GM23338 (cell line): ENCODE measurements at regions not wholly inside any gene's neighbourhood (a gene's known extent, or its start where the extent isn't known, plus 50 kb on each side); places are given as distances from the start of the nearest gene placed in this dataset.
"Not testable (repeated sequence)": the region's sequence is repeated elsewhere in the genome, so short reads cannot be mapped to it uniquely, and the experiment has no call there.

ENCODE experiments used
- ATAC-seq: fragments of 200-7000 bp; cut with Tn5 transposase; 3 replicates; pipeline ENCODE4 v1.9.1; 2020
- DNase-seq: peaks from one replicate; pipeline ENCODE4 v3.0.0-alpha.2; 2015; ENCODE audit warnings: low spot score
- H2AFZ ChIP-seq: fragments of 200-600 bp; sonication (generic); 2 replicates; pipeline ENCODE4 v1.8.0; 2016; ENCODE audit warnings: antibody characterized with exemption, mild to moderate bottlenecking, moderate library complexity
- H3F3A ChIP-seq: fragments of 200-600 bp; sonication (generic); replicated peaks from 2 replicates; pipeline ENCODE4 v1.8.0; 2017; ENCODE audit warnings: antibody characterized with exemption, mixed run types, low read depth
- H3K27ac ChIP-seq: fragments of 200-600 bp; sonication (generic); 2 replicates; pipeline ENCODE4 v1.6.1; 2016; ENCODE audit warnings: low read depth
- H3K27me3 ChIP-seq: fragments of 200-600 bp; sonication (generic); 2 replicates; pipeline ENCODE4 v1.8.0; 2016; ENCODE audit warnings: mild to moderate bottlenecking, mixed run types, moderate library complexity; ENCODE audit not compliant: insufficient read depth
- H3K36me3 ChIP-seq: fragments of 200-600 bp; sonication (generic); 2 replicates; pipeline ENCODE4 v1.8.0; 2016; ENCODE audit warnings: mild to moderate bottlenecking; ENCODE audit not compliant: insufficient read depth
- H3K4me1 ChIP-seq: fragments of 200-600 bp; sonication (generic); 2 replicates; pipeline ENCODE4 v1.8.0; 2016; ENCODE audit warnings: mild to moderate bottlenecking, moderate library complexity; ENCODE audit not compliant: insufficient read depth
- H3K4me2 ChIP-seq: fragments of 200-600 bp; sonication (generic); 2 replicates; pipeline ENCODE4 v1.7.1; 2017; ENCODE audit warnings: mixed run types
- H3K4me3 ChIP-seq: fragments of 200-600 bp; sonication (generic); 2 replicates; pipeline ENCODE4 v1.6.1; 2016; ENCODE audit warnings: mixed run types
- H3K79me2 ChIP-seq: fragments of 200-600 bp; sonication (generic); replicated peaks from 2 replicates; pipeline ENCODE4 v1.8.0; 2017; ENCODE audit warnings: mild to moderate bottlenecking; ENCODE audit not compliant: insufficient read depth
- H3K9me2 ChIP-seq: fragments of 200-600 bp; sonication (generic); 2 replicates; pipeline ENCODE4 v1.8.0; 2017; ENCODE audit not compliant: insufficient read depth
- H4K20me1 ChIP-seq: fragments of 200-600 bp; sonication (generic); replicated peaks from 2 replicates; pipeline ENCODE4 v1.8.0; 2017; ENCODE audit warnings: mild to moderate bottlenecking; ENCODE audit not compliant: insufficient read depth
- H3K27ac Mint-ChIP-seq: 2 replicates; pipeline ENCODE4 v1.8.0; 2020; ENCODE audit warnings: inconsistent platforms, mild to moderate bottlenecking, moderate library complexity, mixed read lengths
- H3K27me3 Mint-ChIP-seq: 3 replicates; pipeline ENCODE4 v1.8.0; 2022; ENCODE audit warnings: low read depth, mild to moderate bottlenecking, moderate library complexity, mixed read lengths, inconsistent platforms; ENCODE audit not compliant: insufficient read depth, poor library complexity
- H3K36me3 Mint-ChIP-seq: 3 replicates; pipeline ENCODE4 v1.8.0; 2021; ENCODE audit warnings: low read depth, mild to moderate bottlenecking, inconsistent platforms, moderate library complexity, mixed read lengths
- H3K4me1 Mint-ChIP-seq: 3 replicates; pipeline ENCODE4 v1.8.0; 2020; ENCODE audit warnings: mild to moderate bottlenecking, inconsistent platforms, mixed read lengths
- H3K4me3 Mint-ChIP-seq: 3 replicates; pipeline ENCODE4 v1.8.0; 2021; ENCODE audit warnings: moderate library complexity, mild to moderate bottlenecking, inconsistent platforms, mixed read lengths
- H3K9me3 Mint-ChIP-seq: 3 replicates; pipeline ENCODE4 v1.8.0; 2020; ENCODE audit warnings: moderate library complexity, mild to moderate bottlenecking, inconsistent platforms, mixed read lengths
- CREB1 ChIP-seq: fragments of 250-450 bp; sonication (Bioruptor Pico); IDR thresholded peaks from 2 replicates; pipeline ENCODE4 v1.5.0; 2020; ENCODE audit warnings: low read depth, mild to moderate bottlenecking, moderate library complexity
- EZH2 ChIP-seq: fragments of 200-600 bp; sonication (generic); IDR thresholded peaks from one replicate; pipeline ENCODE4 v1.8.0; 2017; ENCODE audit warnings: antibody characterized with exemption, mild to moderate bottlenecking, low read depth; ENCODE audit not compliant: unreplicated experiment
- EZH2phosphoT487 ChIP-seq: fragments of 200-600 bp; sonication (generic); IDR thresholded peaks from one replicate; pipeline ENCODE4 v1.8.1; 2018; ENCODE audit warnings: antibody characterized with exemption; ENCODE audit not compliant: unreplicated experiment
- JUNB ChIP-seq: IDR thresholded peaks from one replicate; pipeline ENCODE4 v1.6.1; 2016; ENCODE audit warnings: antibody characterized with exemption; ENCODE audit not compliant: unreplicated experiment
- POLR2AphosphoS5 ChIP-seq: IDR thresholded peaks from 2 replicates; pipeline ENCODE4 v1.6.1; 2016; ENCODE audit warnings: antibody characterized with exemption, low read depth
- STAT1 ChIP-seq: IDR thresholded peaks from one replicate; pipeline ENCODE4 v1.6.1; 2016; ENCODE audit warnings: antibody characterized with exemption; ENCODE audit not compliant: unreplicated experiment
- ZNF114 ChIP-seq: fragments of 250-450 bp; sonication (Bioruptor Pico); IDR thresholded peaks from 2 replicates; pipeline ENCODE4 v1.5.0; 2020; ENCODE audit warnings: mild to moderate bottlenecking, moderate library complexity
- ZNF331 ChIP-seq: fragments of 250-450 bp; sonication (Bioruptor Pico); IDR thresholded peaks from 2 replicates; pipeline ENCODE4 v1.5.0; 2020; ENCODE audit warnings: low read depth, mild to moderate bottlenecking, moderate library complexity
- TF ChIP-seq, protein P1 (sequence below): fragments of 250-450 bp; sonication (Bioruptor Pico); IDR thresholded peaks from 2 replicates; pipeline ENCODE4 v1.5.0; 2020; ENCODE audit warnings: mild to moderate bottlenecking, moderate library complexity
- TF ChIP-seq, protein P2 (sequence below), 2 experiments: fragments of 200-600 bp in 1 of 2; sonication (generic) in 1 of 2; conservative IDR thresholded peaks; 2 replicates each; pipeline versions ENCODE4 v1.5.1 to v1.6.1; 2016 to 2017; ENCODE audit warnings: antibody characterized with exemption in 2 of 2, low read depth in 2 of 2, mild to moderate bottlenecking in 2 of 2, moderate library complexity in 1 of 2
- TF ChIP-seq, protein P3 (sequence below): IDR thresholded peaks from one replicate; pipeline ENCODE4 v1.6.1; 2018; ENCODE audit warnings: antibody characterized with exemption; ENCODE audit not compliant: unreplicated experiment

DNA sequence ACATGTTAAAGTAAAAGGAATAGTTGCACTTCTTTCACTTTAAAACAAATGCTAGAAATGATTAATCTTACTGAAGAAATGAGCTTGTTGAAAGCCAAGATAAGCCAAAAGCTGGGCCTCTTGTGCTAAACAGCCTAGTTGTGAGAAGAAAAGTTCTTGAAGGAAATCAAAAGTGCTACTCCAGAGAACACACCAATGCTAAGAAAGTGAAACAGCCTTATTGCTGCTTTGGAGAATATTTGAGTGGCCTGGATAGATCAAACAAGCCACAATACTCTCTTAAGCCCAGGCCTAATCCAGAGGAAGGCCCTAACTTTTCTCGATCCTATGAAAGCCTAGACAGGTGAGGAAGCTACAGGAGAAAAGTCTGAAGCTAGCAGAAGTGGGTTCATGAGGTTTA, 967.9 kb upstream of the INTU start:
- H3K4me1 ChIP-seq = no peaks in the 10 kb centered on the region
- Mint-ChIP-seq H3K4me3 (no peak overlapping the region), H3K36me3 (no peaks in the 10 kb centered on the region), H3K4me1 (no peaks in the 10 kb centered on the region), H3K27me3 (no peaks in the 10 kb centered on the region), H3K9me3 (no peaks in the 10 kb centered on the region), H3K27ac (no peak overlapping the region)
- DNase-seq (no peak), ATAC-seq (no peak)
- H3K36me3 ChIP-seq = no peaks in the 10 kb centered on the region
- no peaks in the 10 kb centered on the region for H3K27me3 ChIP-seq
- no peaks in the 10 kb centered on the region for H4K20me1 ChIP-seq
- H3K4me3 ChIP-seq = no peak overlapping the region
- TF ChIP-seq, protein P1, sequence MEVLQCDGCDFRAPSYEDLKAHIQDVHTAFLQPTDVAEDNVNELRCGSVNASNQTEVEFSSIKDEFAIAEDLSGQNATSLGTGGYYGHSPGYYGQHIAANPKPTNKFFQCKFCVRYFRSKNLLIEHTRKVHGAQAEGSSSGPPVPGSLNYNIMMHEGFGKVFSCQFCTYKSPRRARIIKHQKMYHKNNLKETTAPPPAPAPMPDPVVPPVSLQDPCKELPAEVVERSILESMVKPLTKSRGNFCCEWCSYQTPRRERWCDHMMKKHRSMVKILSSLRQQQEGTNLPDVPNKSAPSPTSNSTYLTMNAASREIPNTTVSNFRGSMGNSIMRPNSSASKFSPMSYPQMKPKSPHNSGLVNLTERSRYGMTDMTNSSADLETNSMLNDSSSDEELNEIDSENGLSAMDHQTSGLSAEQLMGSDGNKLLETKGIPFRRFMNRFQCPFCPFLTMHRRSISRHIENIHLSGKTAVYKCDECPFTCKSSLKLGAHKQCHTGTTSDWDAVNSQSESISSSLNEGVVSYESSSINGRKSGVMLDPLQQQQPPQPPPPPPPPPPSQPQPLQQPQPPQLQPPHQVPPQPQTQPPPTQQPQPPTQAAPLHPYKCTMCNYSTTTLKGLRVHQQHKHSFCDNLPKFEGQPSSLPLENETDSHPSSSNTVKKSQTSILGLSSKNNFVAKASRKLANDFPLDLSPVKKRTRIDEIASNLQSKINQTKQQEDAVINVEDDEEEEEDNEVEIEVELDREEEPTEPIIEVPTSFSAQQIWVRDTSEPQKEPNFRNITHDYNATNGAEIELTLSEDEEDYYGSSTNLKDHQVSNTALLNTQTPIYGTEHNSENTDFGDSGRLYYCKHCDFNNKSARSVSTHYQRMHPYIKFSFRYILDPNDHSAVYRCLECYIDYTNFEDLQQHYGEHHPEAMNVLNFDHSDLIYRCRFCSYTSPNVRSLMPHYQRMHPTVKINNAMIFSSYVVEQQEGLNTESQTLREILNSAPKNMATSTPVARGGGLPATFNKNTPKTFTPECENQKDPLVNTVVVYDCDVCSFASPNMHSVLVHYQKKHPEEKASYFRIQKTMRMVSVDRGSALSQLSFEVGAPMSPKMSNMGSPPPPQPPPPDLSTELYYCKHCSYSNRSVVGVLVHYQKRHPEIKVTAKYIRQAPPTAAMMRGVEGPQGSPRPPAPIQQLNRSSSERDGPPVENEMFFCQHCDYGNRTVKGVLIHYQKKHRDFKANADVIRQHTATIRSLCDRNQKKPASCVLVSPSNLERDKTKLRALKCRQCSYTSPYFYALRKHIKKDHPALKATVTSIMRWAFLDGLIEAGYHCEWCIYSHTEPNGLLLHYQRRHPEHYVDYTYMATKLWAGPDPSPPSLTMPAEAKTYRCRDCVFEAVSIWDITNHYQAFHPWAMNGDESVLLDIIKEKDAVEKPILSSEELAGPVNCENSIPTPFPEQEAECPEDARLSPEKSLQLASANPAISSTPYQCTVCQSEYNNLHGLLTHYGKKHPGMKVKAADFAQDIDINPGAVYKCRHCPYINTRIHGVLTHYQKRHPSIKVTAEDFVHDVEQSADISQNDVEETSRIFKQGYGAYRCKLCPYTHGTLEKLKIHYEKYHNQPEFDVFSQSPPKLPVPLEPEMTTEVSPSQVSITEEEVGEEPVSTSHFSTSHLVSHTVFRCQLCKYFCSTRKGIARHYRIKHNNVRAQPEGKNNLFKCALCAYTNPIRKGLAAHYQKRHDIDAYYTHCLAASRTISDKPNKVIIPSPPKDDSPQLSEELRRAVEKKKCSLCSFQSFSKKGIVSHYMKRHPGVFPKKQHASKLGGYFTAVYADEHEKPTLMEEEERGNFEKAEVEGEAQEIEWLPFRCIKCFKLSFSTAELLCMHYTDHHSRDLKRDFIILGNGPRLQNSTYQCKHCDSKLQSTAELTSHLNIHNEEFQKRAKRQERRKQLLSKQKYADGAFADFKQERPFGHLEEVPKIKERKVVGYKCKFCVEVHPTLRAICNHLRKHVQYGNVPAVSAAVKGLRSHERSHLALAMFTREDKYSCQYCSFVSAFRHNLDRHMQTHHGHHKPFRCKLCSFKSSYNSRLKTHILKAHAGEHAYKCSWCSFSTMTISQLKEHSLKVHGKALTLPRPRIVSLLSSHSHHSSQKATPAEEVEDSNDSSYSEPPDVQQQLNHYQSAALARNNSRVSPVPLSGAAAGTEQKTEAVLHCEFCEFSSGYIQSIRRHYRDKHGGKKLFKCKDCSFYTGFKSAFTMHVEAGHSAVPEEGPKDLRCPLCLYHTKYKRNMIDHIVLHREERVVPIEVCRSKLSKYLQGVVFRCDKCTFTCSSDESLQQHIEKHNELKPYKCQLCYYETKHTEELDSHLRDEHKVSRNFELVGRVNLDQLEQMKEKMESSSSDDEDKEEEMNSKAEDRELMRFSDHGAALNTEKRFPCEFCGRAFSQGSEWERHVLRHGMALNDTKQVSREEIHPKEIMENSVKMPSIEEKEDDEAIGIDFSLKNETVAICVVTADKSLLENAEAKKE (CRISPR knock-in tag) = no peak
- TF ChIP-seq CREB1 (CRISPR knock-in tag) (no peak), POLR2AphosphoS5 (no peak), EZH2phosphoT487 (no peak), JUNB (no peak), ZNF331 (CRISPR knock-in tag) (no peak), EZH2 (no peak), STAT1 (no peak), ZNF114 (CRISPR knock-in tag) (no peak)
- TF ChIP-seq, protein P2, sequence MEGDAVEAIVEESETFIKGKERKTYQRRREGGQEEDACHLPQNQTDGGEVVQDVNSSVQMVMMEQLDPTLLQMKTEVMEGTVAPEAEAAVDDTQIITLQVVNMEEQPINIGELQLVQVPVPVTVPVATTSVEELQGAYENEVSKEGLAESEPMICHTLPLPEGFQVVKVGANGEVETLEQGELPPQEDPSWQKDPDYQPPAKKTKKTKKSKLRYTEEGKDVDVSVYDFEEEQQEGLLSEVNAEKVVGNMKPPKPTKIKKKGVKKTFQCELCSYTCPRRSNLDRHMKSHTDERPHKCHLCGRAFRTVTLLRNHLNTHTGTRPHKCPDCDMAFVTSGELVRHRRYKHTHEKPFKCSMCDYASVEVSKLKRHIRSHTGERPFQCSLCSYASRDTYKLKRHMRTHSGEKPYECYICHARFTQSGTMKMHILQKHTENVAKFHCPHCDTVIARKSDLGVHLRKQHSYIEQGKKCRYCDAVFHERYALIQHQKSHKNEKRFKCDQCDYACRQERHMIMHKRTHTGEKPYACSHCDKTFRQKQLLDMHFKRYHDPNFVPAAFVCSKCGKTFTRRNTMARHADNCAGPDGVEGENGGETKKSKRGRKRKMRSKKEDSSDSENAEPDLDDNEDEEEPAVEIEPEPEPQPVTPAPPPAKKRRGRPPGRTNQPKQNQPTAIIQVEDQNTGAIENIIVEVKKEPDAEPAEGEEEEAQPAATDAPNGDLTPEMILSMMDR (conservative IDR thresholded peaks at IDR 0.05; ENCODE audit: low read depth in 2 of 2) = no peak
- TF ChIP-seq, protein P3, sequence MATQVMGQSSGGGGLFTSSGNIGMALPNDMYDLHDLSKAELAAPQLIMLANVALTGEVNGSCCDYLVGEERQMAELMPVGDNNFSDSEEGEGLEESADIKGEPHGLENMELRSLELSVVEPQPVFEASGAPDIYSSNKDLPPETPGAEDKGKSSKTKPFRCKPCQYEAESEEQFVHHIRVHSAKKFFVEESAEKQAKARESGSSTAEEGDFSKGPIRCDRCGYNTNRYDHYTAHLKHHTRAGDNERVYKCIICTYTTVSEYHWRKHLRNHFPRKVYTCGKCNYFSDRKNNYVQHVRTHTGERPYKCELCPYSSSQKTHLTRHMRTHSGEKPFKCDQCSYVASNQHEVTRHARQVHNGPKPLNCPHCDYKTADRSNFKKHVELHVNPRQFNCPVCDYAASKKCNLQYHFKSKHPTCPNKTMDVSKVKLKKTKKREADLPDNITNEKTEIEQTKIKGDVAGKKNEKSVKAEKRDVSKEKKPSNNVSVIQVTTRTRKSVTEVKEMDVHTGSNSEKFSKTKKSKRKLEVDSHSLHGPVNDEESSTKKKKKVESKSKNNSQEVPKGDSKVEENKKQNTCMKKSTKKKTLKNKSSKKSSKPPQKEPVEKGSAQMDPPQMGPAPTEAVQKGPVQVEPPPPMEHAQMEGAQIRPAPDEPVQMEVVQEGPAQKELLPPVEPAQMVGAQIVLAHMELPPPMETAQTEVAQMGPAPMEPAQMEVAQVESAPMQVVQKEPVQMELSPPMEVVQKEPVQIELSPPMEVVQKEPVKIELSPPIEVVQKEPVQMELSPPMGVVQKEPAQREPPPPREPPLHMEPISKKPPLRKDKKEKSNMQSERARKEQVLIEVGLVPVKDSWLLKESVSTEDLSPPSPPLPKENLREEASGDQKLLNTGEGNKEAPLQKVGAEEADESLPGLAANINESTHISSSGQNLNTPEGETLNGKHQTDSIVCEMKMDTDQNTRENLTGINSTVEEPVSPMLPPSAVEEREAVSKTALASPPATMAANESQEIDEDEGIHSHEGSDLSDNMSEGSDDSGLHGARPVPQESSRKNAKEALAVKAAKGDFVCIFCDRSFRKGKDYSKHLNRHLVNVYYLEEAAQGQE = no peak
- H3K79me2 ChIP-seq = no peaks in the 10 kb centered on the region
- H3F3A ChIP-seq = no peaks in the 10 kb centered on the region
- H3K27ac ChIP-seq = no peak overlapping the region
- H3K4me2 ChIP-seq = no peak overlapping the region
- H3K9me2 ChIP-seq = no peaks in the 10 kb centered on the region
- no peak overlapping the region for H2AFZ ChIP-seq

DNA sequence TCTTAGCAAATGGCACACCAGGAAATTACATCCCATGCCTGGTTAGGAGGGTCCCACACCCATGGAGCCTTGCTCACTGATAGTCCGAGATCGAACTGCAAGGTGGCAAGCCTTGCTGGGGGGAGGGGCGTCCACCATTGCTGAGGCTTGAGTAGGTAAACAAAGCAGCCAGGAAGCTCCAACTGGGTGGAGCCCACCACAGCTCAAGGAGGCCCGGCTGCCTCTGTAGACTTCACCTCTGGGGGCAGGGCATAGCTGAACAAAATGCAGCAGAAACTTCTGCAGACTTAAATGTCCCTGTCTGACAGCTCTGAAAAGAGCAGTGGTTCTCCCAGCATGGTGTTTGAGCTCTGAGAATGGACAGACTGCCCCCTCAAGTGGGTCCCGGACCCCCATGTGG, 962.7 kb upstream of the INTU start:
- ATAC-seq = not testable (repeated sequence)

More for the DNA sequence above, 962.7 kb upstream of the INTU start:
- H3K27me3 Mint-ChIP-seq, H3K4me1 ChIP-seq, DNase-seq, H3K27ac Mint-ChIP-seq, H3K9me2 ChIP-seq, H3K36me3 Mint-ChIP-seq, H3K4me2 ChIP-seq, H3K36me3 ChIP-seq, H3K79me2 ChIP-seq, H3K4me1 Mint-ChIP-seq, H3K4me3 Mint-ChIP-seq, H3K4me3 ChIP-seq, H4K20me1 ChIP-seq, H3K27me3 ChIP-seq, H3F3A ChIP-seq, H2AFZ ChIP-seq, H3K27ac ChIP-seq: not testable (repeated sequence)
- H3K9me3 Mint-ChIP-seq = peaks cover 13% of the 10 kb centered on the region; the same call in 2 of the 3 replicates
